ENCODE measurements at regions not wholly inside any gene's neighbourhood (a gene's known extent, or its start where the extent isn't known, plus 50 kb on each side); places are given as distances from the start of the nearest gene placed in this dataset.

DNA sequence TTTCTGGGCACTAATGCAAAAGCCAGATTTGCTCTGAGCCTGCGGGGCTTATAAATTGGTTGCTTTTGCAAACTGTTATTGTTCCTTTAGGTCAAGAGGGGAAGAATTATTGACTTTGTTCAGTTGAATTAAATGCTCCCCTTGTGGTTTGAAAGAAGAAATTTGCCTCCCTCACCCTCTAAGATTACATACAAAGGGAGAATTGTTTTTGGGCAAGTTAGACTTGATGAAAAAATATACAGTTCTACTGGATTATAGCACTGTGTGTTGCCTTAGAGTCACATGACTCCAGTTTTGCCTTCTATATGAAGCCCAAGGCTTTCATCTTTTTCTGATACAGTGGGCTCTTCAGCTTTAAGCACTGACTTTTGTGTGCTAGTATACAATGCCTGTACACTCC lies 1265.8 kb upstream of the LRRTM3 start:
- TF ChIP-seq, protein P1, sequence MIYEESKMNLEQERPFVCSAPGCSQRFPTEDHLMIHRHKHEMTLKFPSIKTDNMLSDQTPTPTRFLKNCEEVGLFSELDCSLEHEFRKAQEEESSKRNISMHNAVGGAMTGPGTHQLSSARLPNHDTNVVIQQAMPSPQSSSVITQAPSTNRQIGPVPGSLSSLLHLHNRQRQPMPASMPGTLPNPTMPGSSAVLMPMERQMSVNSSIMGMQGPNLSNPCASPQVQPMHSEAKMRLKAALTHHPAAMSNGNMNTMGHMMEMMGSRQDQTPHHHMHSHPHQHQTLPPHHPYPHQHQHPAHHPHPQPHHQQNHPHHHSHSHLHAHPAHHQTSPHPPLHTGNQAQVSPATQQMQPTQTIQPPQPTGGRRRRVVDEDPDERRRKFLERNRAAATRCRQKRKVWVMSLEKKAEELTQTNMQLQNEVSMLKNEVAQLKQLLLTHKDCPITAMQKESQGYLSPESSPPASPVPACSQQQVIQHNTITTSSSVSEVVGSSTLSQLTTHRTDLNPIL (CRISPR knock-in tag; IDR thresholded peaks at IDR 0.05; ENCODE audit: low read depth): no peak
- no peak for TF ChIP-seq ZC3H10 (CRISPR knock-in tag; IDR thresholded peaks at IDR 0.05)
- TF ChIP-seq TOX (CRISPR knock-in tag; IDR thresholded peaks at IDR 0.05; ENCODE audit: borderline replicate concordance): no peak
- no peak for TF ChIP-seq ARNTL (CRISPR knock-in tag; IDR thresholded peaks at IDR 0.05; ENCODE audit: borderline replicate concordance, low read depth)
- no peak for TF ChIP-seq ZFP30 (CRISPR knock-in tag; IDR thresholded peaks at IDR 0.05)
- no peak for TF ChIP-seq PATZ1 (CRISPR knock-in tag; IDR thresholded peaks at IDR 0.05; ENCODE audit: borderline replicate concordance)
- TF ChIP-seq, protein P2, sequence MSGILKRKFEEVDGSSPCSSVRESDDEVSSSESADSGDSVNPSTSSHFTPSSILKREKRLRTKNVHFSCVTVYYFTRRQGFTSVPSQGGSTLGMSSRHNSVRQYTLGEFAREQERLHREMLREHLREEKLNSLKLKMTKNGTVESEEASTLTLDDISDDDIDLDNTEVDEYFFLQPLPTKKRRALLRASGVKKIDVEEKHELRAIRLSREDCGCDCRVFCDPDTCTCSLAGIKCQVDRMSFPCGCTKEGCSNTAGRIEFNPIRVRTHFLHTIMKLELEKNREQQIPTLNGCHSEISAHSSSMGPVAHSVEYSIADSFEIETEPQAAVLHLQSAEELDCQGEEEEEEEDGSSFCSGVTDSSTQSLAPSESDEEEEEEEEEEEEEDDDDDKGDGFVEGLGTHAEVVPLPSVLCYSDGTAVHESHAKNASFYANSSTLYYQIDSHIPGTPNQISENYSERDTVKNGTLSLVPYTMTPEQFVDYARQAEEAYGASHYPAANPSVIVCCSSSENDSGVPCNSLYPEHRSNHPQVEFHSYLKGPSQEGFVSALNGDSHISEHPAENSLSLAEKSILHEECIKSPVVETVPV (CRISPR knock-in tag; IDR thresholded peaks at IDR 0.05): no peak
- TF ChIP-seq ZNF70 (CRISPR knock-in tag; IDR thresholded peaks at IDR 0.05): no peak
- no peak for TF ChIP-seq OSR1 (CRISPR knock-in tag; IDR thresholded peaks at IDR 0.05)
- TF ChIP-seq ZNF565 (CRISPR knock-in tag; conservative IDR thresholded peaks at IDR 0.05; ENCODE audit: low read depth): no peak
- TF ChIP-seq POU6F1 (CRISPR knock-in tag; IDR thresholded peaks at IDR 0.05; ENCODE audit: borderline replicate concordance, low read depth): no peak
- no peak for TF ChIP-seq RARB (CRISPR knock-in tag; IDR thresholded peaks at IDR 0.05)
- TF ChIP-seq SNAI2 (CRISPR knock-in tag; IDR thresholded peaks at IDR 0.05): no peak
- no peak for TF ChIP-seq ZFP3 (CRISPR knock-in tag; IDR thresholded peaks at IDR 0.05)
